ENCODE measurements at regions not wholly inside any gene's neighbourhood (a gene's known extent, or its start where the extent isn't known, plus 50 kb on each side); places are given as distances from the start of the nearest gene placed in this dataset.
"Not testable (repeated sequence)": the region's sequence is repeated elsewhere in the genome, so short reads cannot be mapped to it uniquely, and the experiment has no call there.

- H3K18ac ChIP-seq (ENCODE audit: extremely low read depth, low read length); H2AFZ ChIP-seq (ENCODE audit: low read length); H3K9me3 ChIP-seq (ENCODE audit: insufficient read depth in 2 of 2, low read depth in 1 of 2, low read length in 1 of 2); H2AK5ac ChIP-seq (ENCODE audit: low read depth, low read length); DNase-seq (ENCODE audit: low read depth in 1 of 2, low spot score in 2 of 2); H2BK5ac ChIP-seq (ENCODE audit: low read depth, low read length); H3K56ac ChIP-seq (replicated peaks; ENCODE audit: insufficient read length, low read depth, low read length); H3K4me3 ChIP-seq (ENCODE audit: extremely low read depth in 1 of 4, insufficient read depth in 2 of 4, low read depth in 3 of 4, low read length in 4 of 4); FAIRE-seq; H3K23me2 ChIP-seq (ENCODE audit: low read depth, low read length); H3K27ac ChIP-seq (ENCODE audit: low read depth, low read length); H3K4me1 ChIP-seq (replicated peaks in 1 of 4; ENCODE audit: control insufficient read depth in 3 of 4, insufficient read depth in 4 of 4, low read length in 3 of 4); H4K5ac ChIP-seq (ENCODE audit: insufficient read length, low read depth, low read length); CTCF ChIA-PET (ENCODE audit: partially characterized antibody); H3K36me3 ChIP-seq (ENCODE audit: control insufficient read depth in 2 of 4, insufficient read depth in 4 of 4, low read length in 3 of 4); H2BK20ac ChIP-seq (ENCODE audit: low read length); H3K14ac ChIP-seq (ENCODE audit: insufficient read length); H4K20me1 ChIP-seq (replicated peaks in 1 of 2; ENCODE audit: control insufficient read depth in 1 of 2, insufficient read depth in 2 of 2, low read length in 2 of 2); H3K9ac ChIP-seq (replicated peaks in 1 of 4; ENCODE audit: extremely low read depth in 1 of 4, low read depth in 3 of 4, low read length in 3 of 4); H3K23ac ChIP-seq (ENCODE audit: insufficient read length); H2BK120ac ChIP-seq (replicated peaks; ENCODE audit: low read depth, low read length); H3K27me3 ChIP-seq (replicated peaks in 1 of 4; ENCODE audit: control insufficient read depth in 3 of 4, extremely low read depth in 1 of 4, insufficient read depth in 3 of 4, low read length in 3 of 4); H3K79me2 ChIP-seq (ENCODE audit: control insufficient read depth in 1 of 2, insufficient read depth in 2 of 2, low read length in 2 of 2); H4K8ac ChIP-seq (ENCODE audit: extremely low read depth, insufficient read depth, low read length); H3K4ac ChIP-seq (replicated peaks; ENCODE audit: insufficient read length, low read depth, low read length); POLR2A ChIA-PET (ENCODE audit: partially characterized antibody); H2BK12ac ChIP-seq (ENCODE audit: low read depth, low read length); H2BK15ac ChIP-seq (ENCODE audit: low read length); H3K79me1 ChIP-seq (ENCODE audit: low read depth, low read length); H4K91ac ChIP-seq (replicated peaks; ENCODE audit: insufficient read length, low read length); H3K4me2 ChIP-seq (ENCODE audit: insufficient read depth in 1 of 2, low read depth in 2 of 2, low read length in 2 of 2): not testable (repeated sequence)
- 87% methylated on average over 3 of the region's 3 CpGs; no CpG with 5 or more reads in 1 of the 2 experiments for WGBS, 2 experiments (ENCODE audit: extremely low coverage in 1 of 2, insufficient coverage in 1 of 2, insufficient read length in 1 of 2, insufficient replicate concordance in 2 of 2, low coverage in 1 of 2, low lambda C conversion rate in 2 of 2, missing lambda C conversion rate in 1 of 2)
- peak; percentile 48; the same call in 1 of the 2 replicates for TF ChIP-seq MAFK (IDR thresholded peaks at IDR 0.05; ENCODE audit: low read depth, low read length)
Measured at GRCh38 chr6:60333708-60334107, 1952.3 kb downstream of the KHDRBS2 start.

GRCh38 chr6:60308939-60309338 is 1977.1 kb downstream of the KHDRBS2 start:
- H3K4me3 ChIP-seq (ENCODE audit: extremely low read depth in 1 of 4, insufficient read depth in 2 of 4, low read depth in 3 of 4, low read length in 4 of 4); H2BK5ac ChIP-seq (ENCODE audit: low read depth, low read length); H3K18ac ChIP-seq (ENCODE audit: extremely low read depth, low read length); H4K5ac ChIP-seq (ENCODE audit: insufficient read length, low read depth, low read length); H2BK120ac ChIP-seq (replicated peaks; ENCODE audit: low read depth, low read length); H3K4me1 ChIP-seq (replicated peaks in 1 of 4; ENCODE audit: control insufficient read depth in 3 of 4, insufficient read depth in 4 of 4, low read length in 3 of 4); H3K9ac ChIP-seq (replicated peaks in 1 of 4; ENCODE audit: extremely low read depth in 1 of 4, low read depth in 3 of 4, low read length in 3 of 4); H3K79me2 ChIP-seq (ENCODE audit: control insufficient read depth in 1 of 2, insufficient read depth in 2 of 2, low read length in 2 of 2); H4K91ac ChIP-seq (replicated peaks; ENCODE audit: insufficient read length, low read length); FAIRE-seq; H3K4ac ChIP-seq (replicated peaks; ENCODE audit: insufficient read length, low read depth, low read length); H3K14ac ChIP-seq (ENCODE audit: insufficient read length); H3K4me2 ChIP-seq (ENCODE audit: insufficient read depth in 1 of 2, low read depth in 2 of 2, low read length in 2 of 2); H2BK20ac ChIP-seq (ENCODE audit: low read length); POLR2A ChIA-PET (ENCODE audit: partially characterized antibody); H3K9me3 ChIP-seq (ENCODE audit: insufficient read depth in 2 of 2, low read depth in 1 of 2, low read length in 1 of 2); CTCF ChIA-PET (ENCODE audit: partially characterized antibody); H2AFZ ChIP-seq (ENCODE audit: low read length); H4K8ac ChIP-seq (ENCODE audit: extremely low read depth, insufficient read depth, low read length); H2BK15ac ChIP-seq (ENCODE audit: low read length); H3K79me1 ChIP-seq (ENCODE audit: low read depth, low read length); H2AK5ac ChIP-seq (ENCODE audit: low read depth, low read length); H4K20me1 ChIP-seq (replicated peaks in 1 of 2; ENCODE audit: control insufficient read depth in 1 of 2, insufficient read depth in 2 of 2, low read length in 2 of 2); H3K23ac ChIP-seq (ENCODE audit: insufficient read length); DNase-seq (ENCODE audit: low read depth in 1 of 2, low spot score in 2 of 2); H3K56ac ChIP-seq (replicated peaks; ENCODE audit: insufficient read length, low read depth, low read length); H2BK12ac ChIP-seq (ENCODE audit: low read depth, low read length); H3K36me3 ChIP-seq (ENCODE audit: control insufficient read depth in 2 of 4, insufficient read depth in 4 of 4, low read length in 3 of 4); H3K27ac ChIP-seq (ENCODE audit: low read depth, low read length); H3K27me3 ChIP-seq (replicated peaks in 1 of 4; ENCODE audit: control insufficient read depth in 3 of 4, extremely low read depth in 1 of 4, insufficient read depth in 3 of 4, low read length in 3 of 4); H3K23me2 ChIP-seq (ENCODE audit: low read depth, low read length): not testable (repeated sequence)
- 94% methylated on average over 2 of the region's 2 CpGs; no CpG with 5 or more reads in 1 of the 2 experiments for WGBS, 2 experiments (ENCODE audit: extremely low coverage in 1 of 2, insufficient coverage in 1 of 2, insufficient read length in 1 of 2, insufficient replicate concordance in 2 of 2, low coverage in 1 of 2, low lambda C conversion rate in 2 of 2, missing lambda C conversion rate in 1 of 2)

Measured in H1 (cell line).